Activated CD8-positive, alpha-beta memory T cell treated with anti-CD3 and anti-CD28 coated beads, Interleukin-2, amount 50 U/mL, for 1 hour (primary cell): ENCODE measurements at regions not wholly inside any gene's neighbourhood (a gene's known extent, or its start where the extent isn't known, plus 50 kb on each side); places are given as distances from the start of the nearest gene placed in this dataset.
"Not testable (repeated sequence)": the region's sequence is repeated elsewhere in the genome, so short reads cannot be mapped to it uniquely, and the experiment has no call there.

Experiments
- DNase-seq: peaks from one replicate; pipeline ENCODE4 v3.0.0-alpha.2; 2020; ENCODE audit errors: extremely low read depth

DNA sequence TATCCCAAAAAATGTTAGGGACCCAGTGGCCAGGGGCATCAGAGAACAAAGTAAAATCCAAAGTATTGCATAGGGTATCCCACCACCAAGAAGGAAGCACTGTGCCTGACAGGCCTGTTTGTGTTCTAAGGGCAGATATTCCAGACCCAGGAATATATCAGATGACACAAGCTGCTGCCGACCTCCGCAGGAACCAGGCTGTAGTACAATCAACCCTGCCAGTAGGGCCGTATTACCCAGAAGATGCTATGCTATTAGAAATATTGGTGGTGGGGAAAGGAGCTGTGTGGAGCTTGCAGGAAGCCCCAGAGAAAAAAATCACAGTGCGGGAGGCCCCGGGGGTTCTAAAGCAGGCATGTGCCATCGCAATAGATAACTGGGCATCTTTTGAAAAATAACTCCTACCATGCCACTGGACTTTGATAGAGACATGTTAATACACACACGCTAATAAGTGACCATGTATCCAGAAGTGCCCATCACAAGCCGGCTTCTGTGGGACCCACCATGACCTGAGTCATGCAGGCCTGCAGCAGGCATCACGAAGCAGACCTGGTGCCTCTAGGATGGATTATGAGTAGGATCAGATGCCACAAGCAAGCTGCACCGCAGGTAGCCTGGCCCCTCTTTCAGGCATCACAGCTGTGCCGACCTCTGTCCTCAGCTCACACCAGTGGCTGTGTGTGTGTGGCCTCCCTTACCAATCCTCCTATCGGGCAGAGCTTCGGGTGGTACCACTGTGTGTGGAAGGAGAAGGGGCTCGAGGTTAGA lies 242.7 kb downstream of the BCL11B start:
- no peak for DNase-seq

DNA sequence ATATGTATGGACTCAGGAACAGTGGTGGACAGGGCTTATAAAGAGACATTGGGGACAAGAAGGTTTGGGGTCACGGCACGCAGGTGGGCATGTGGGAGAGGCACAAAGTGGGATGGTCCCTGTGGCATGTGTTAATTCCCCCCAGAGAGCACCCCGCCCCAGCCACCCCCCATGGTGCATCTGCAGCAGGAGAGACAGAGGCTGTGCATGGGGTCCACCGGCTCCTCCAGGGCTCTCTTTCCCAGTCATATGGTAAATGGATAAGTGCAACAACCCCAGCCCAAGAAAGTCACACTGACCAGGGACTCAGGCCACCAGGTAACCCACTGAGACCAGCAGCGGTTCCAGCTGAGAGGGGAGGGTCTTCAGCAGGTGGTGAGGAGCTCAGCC lies 242.1 kb downstream of the BCL11B start:
- DNase-seq = no peak

DNA sequence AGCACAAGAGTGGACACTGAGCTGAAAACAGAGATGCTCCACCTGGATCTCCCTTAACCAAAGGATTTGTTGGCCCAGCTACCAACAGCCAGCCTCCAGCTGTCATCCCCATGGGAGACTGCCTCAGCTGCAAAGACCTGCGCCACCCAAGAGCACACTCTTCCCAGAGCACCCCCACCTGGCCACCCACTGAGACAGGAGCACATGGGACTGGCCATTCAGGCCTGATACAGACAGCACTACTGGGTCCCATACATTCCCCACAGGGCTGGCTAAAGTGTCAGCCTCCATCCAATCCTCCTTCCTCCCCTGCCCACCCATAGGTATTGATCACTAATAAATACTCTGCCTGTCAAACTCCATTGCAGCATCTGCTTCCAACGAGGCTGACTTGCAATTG lies 241.5 kb downstream of the BCL11B start:
- no peak for DNase-seq

DNA sequence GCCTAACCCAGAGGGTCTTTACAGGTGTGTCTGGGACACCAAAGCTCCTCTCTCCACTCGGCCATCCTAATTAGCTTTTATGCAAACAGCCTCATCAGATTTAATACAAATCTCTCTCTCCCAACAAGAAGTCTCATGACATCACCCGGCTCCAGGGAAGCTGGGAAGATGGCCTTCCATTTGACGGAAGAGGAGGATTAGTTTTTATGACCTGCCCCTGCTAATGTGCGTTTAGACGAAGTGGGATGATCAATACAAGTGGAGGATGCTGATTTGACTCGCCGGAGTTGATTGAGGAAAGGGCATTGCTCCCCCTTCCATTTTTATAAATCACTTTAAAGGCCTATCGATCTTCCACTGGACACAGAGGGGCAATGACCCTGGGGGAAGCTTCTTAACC lies 239.2 kb downstream of the BCL11B start:
- DNase-seq = no peak

DNA sequence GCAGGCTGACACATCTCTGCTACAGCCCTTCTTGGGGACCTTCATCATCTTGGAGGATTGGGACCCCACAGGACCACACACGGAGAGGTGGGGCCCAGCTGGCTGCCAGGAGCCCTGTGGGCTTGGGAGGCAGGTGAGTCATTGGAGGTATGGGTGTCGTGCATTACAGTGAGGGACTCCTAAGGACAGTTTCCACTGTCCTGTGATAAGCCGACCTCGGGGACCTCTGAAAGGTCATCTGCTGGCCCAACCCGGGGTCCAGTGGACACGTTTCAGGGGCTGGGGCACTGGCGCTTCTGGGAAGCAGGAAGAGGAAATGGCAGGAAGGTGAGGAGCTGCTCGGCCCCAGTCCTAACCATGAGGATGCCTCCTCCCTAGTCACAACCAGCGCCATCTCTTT lies 238.0 kb downstream of the BCL11B start:
- DNase-seq = no peak

DNA sequence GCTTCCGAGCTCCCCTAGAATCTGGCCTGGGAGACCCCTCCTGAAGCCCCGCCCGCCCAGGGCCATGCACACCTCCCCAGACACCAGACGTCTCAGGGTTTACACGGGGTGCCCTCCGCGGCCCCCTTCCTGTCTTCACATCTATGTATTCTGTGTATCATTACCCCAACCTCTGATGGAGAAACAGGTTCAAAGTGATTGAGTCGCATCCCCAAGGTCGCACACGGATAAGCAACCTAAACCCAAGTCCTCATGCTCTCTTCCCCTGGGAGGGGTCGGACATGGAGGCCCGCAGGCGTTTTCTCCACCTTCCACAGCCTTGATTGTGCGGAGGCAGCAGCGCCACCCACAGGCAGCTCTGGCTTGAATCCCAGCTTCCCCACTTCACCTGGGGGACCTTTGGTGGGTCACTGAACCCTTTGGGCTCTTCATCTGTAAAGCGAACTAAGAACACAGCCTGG lies 237.3 kb downstream of the BCL11B start:
- DNase-seq = no peak

DNA sequence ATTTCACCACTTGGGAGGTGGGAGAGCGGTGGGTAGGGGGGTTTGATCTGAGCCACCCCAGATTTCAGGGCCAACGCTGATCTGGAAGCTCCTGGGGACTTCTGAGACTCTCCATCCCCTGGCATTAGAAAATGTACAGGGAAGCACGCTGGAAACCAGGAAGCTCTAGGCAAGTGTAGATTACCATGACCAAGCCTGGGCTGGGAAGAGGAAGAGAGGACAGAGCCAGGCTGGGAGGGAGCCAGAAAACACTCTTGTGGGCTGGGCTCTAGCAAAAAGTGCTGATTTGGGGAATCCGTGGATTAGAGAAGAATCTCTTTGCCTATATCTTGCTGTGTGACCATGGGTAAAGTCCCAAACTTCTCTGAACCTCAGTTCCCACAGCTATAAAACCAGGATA lies 236.7 kb downstream of the BCL11B start:
- no peak for DNase-seq

DNA sequence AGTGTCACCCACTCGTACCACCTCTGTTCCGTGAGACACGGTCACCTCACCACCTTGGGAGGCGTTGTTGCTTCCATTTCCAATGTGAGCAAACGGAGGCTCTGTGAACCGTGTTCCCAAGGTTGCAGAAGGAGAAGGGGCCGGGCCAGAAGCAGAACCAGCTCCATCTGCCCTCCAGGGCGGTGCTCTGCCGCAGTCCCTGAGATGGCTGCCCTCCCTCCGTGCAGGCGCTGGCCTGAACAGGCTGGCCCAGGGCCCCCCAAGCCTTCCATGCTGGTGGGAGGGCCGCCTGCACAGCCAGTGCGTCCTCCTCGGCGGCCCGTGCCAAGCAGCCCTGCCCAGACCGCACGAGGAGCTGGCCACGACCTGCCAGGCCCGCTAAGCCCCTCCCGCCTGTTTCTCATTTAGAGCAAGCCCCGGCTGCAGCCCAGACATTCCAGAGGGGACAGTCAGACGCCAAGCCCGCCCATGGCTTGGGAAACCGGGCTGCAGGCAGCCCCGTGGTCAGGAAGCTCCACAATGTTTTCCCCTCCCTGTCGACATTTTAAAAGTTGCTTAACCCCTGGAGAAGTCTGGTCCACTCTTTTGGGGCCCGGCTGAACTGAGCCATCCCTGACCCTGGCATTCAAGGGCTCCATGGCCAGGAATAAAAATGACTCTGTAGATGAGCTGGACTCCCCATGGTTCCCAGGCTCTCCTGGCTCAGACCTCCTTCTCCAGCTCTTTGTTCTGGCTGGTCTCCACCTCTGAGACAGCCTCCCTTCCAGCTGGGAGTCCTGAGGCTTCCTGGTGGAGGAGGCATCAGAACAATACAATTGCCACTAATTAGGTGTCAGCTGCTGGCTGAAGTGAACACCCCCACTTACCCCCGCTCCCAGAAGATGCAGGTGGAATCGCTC lies 236.0 kb downstream of the BCL11B start:
- no peak for DNase-seq

DNA sequence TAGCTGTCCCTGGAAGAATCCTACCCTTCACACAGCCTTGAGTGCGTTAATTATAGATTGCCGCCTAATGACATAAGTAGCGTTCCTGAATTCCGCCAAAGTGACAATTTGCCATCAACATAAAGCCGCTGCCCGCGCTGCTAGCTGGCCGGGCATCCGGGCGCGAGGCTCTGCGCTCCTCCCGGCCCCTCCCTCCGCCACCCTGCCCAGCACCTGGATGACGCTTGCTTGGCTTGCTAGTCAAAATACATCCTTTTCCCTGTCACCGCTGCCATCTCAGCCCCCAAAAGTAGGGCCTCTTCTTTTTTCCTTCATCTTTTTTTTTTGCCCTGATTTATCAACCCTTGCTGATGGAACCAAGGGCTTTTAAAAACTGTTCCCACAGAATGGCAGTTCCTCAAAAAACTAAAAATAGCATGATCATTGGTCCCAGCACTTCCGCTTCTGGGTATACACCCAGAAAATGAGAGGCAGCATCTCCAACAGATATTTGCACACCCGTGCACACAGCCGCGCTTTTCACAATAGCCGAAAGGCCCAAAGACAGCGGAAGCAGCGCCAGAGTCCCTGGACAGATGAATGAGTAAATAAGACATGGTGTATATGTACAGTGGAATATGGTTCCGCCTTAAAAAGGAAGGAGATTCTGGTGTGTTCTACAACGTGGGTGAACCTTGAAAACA lies 235.2 kb downstream of the BCL11B start:
- no peak for DNase-seq

DNA sequence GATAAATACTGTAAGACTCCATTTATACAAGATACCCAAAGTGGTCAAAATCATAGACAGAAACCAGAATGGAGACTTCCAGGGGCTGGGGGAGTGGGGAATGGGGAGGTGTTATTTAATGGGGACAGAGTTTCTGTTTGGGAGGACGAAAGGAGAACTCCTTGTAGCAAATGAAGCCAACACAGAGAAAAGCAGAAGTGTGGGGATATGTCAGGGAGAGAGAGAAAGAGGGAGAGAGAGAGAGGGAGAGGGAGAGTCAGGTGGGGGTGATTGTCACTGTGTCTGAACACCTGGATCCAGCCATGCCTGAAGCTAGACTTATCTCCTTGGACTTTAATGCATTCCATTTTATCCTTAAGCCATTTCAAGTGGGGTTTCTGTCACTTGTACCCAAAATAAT lies 234.7 kb downstream of the BCL11B start:
- DNase-seq = not testable (repeated sequence)

DNA sequence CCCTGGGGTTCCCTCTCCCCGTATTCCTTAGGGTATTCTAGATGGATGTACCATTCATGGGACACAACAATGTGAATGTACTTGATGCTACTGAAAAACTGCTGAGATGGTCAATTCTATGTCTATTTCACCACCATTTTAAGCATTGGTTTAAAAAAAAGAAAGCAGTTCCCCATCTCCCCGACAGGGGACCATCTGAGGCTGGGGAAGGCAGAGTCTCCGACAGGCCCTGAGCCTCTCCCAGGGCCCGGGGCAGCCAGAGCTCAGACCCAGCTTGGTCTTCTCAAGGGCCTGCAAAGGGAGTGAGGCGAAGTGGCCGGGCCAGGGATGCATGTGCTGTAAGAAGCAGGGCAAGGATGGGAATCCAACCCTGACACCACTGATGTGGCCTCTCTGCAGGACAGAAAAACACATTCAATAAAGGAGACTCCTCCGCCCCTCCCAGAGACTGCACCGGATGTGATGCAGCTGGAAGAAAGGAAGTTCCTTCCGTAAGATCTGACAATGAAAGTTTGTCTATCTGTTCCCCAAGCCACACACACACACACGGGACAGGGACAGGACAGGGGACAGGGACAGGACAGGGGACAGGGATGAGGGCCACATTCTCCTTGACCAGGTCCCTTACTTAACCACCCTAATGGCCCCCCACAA lies 234.1 kb downstream of the BCL11B start:
- DNase-seq = no peak

DNA sequence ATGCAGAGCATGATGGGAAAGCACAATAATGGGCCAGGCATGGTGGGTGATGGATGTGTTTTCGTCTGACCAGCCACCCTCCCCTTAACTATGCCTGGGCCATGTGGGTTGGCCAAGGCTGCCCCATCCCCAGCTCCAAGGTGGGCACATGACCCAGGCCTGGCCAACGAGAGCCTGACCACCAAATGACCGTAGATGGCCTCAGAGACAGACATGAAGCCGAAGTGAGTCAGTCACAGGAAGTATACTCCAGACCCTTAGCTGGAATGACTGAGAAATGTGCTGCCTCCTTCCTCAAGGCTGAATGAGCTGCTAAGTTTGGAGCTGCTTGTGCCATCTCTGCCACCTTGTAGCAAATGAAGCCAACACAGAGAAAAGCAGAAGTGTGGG lies 233.6 kb downstream of the BCL11B start:
- DNase-seq = no peak

DNA sequence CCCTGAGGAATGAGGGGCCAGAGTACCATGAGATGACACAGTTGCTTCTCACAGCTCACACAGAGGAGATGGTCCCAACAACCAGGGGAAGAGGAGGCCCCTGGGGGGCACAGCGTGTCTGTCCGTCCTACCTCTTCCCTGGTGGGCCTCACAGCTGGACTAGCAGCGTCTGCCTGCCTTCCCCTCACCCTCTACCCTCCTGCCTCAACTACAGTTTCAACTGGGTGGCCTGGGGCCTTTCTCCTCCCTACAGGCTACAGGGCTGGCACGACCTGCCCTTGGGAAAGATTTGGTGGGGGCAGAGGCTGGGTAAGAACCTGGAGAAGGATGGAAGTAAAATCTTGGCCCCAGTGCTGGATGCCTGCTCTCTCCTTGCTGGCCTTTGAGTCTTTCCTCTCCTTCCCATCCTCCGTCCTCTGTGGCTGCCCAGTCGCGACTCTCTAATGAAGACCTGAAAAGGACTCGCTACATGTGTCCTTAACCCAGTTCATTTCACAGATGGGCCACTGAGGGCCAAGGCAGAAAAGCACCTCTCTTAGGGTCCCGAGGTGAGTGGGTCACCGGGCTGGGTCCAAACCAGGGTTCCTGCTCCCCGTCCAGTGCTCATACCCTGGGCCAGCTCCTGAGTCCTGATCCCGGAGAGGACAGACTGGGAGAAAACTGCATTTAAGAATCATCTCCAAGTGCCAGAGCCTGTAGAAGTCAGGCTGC lies 232.5 kb downstream of the BCL11B start:
- no peak for DNase-seq

DNA sequence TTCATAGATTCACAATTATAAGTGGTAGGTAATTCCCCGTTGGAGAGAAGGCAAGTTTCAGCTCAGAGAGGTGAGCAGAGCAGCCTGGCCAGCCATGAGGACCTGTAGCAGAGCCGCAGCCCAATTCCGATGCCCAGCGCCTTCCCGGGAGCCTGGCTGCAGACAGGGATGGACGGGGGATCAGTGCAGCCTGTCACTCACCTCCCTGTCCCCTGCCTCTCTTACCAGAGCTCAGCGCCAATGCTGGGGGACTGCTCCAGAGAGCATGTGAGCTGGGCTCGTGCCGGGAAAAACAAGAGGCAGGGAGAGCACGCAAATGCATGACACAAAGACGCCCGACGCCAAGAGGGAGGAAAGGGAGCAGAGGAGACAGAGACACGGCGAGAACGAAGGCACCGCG lies 231.9 kb downstream of the BCL11B start:
- DNase-seq = no peak

DNA sequence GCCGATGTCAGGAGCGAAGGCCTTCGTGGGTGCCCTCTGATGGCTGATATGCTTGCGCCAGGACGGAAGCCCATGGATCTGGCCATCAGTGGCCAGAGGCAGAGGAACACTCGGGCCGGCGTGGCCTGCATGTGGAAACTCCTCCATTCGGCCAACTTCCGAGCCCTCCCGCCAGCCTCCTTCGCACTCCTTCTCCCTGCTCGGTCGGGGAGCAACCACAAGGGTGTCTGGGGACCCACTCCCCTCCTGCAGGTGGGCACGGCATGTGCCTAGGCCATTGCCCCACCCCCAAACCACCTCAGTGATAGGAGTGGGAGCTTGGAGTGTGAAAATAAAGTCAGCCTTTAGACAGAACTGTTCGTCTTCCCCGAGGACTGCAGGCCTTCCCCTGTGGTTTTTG lies 231.3 kb downstream of the BCL11B start:
- DNase-seq = no peak

DNA sequence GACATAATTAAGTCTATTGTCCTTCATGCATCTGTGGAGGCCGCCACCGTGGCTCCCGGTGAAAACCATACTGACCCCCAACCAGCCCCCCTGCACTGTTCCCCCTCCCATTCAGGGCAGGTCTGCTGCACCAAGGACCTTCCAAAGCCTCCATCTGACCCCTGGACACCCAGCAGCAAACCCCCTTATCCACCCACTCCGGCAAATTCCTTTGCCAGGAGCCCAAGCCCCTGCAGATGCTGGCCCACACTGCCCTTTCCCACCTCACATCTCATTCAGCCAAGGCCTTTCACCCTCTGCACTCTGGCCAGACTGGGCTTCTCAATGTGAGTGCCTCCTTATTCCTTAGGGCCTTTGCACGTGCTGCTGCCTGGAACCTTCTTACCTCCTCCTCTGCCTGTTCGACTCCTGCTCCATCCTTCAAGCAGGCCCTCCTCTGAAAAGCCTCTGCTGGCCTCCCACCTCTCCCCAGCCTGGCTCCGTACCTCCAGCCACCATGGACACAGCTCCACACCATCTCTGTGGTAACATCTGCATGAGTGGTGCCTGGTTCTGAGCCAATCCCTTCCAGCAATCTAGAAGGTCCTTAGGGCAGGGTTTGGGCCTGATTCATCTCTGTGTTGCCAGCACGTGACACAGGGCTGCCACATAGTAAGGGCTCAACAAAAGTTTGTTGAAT lies 230.7 kb downstream of the BCL11B start:
- DNase-seq = no peak

DNA sequence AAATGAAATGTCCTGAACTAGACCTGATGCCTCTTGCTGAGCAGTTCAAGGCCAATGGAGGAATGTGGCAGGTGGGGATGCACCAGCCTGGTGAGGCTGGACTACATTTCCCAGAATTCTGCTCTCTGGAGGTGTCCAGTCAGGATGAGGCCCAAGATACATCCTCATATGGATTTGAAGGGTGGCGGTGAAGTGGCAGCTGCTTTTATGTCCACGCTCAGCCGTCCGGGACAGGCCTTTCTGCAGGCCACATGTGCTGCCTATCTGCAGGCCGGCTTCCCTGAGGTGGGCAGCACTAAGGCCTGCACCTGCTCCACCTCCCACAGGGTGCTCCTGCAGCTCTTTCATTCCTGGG lies 230.2 kb downstream of the BCL11B start:
- DNase-seq = no peak

DNA sequence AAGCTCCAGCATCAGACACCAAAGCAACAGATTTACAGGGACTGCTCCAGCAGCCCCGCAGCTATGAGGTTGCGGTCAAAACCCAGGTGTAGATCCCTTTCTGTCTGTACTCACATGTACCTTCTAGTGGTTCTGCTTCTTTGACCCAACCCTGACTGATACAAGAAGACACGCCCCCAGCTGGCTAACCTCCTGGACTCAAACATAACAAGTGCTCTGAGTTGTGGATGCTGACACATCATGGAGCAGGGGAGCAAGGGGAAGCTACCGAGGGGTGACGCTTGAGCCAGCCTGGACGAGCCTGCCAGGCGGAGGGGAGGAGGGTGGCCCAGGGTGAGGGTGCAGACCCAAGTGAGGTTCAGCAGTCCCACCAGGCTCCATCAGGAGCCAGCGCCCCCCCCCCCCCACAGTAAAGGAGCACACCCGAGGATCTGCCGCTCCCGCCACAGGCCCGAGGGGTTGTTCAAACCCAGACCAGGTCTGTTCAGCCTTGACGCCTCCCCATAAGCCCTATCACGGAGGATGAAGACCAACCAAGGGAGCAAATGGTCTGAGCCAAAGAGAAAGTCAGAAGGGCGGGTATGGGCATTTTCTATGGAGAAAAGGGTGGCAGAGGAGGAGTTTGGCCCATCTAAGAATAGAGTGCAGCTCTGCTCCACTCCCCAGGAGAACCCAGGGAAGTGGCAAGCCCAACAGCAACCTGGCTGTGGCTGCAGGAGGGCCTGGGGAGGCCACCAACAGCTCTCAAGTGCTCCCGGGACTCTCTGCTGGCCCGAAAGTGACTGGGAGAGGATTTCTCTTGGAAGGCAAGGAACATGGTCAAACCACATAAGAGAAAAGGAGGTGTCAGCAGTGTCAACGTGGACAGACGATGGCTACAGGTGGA lies 229.4 kb downstream of the BCL11B start:
- DNase-seq = no peak

DNA sequence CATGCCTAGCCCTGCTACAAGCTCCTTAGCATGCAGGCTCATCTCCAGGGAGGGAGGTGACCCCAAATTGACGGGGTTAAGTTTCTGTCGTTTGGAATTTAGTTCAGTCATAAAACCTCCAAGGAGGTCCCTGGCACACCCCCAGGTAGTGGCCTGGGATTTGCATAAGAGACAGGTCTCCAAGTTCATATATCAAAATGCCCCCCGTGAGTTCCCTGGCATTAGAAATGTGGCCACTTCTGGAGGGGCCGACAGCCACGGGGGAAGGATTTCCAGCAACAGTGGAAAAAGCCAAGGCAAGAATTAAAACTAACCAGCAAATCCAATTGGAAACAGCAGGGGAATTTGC lies 228.8 kb downstream of the BCL11B start:
- no peak for DNase-seq

DNA sequence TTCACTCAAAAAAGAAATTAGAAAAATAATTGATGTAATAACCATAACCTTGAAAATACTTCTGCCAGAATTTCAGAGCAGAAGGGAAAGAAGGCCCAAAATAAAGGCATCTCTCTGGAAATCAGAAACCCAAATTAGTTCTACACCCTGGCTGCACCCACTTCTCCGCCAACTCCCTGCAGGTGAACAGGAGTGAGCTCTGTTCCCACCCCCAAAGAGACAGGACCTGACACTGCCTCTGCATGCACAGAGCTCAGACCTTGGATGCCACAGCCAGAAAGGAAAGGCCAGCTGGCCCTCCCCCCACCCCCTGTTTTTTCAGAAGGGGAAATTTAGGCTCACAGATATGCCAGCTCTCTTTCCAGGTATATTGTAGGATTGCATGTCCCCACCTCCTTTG lies 228.2 kb downstream of the BCL11B start:
- no peak for DNase-seq
